ENCODE measurements at regions not wholly inside any gene's neighbourhood (a gene's known extent, or its start where the extent isn't known, plus 50 kb on each side); places are given as distances from the start of the nearest gene placed in this dataset.

GRCh38 chr13:105497597-105497996 is 1037.9 kb downstream of the EFNB2 start:
- TF ChIP-seq POLR2A (IDR thresholded peaks at IDR 0.05; ENCODE audit: low read depth, low read length), result no peak
- no peak for TF ChIP-seq POLR2AphosphoS5 (IDR thresholded peaks at IDR 0.05; ENCODE audit: low read depth, low read length)
- TF ChIP-seq POU2F2 (IDR thresholded peaks at IDR 0.05; ENCODE audit: low read depth, low read length), result no peak
- TF ChIP-seq SPI1 (IDR thresholded peaks at IDR 0.05; ENCODE audit: low read depth, low read length), result no peak
- no peak for TF ChIP-seq PAX5 (IDR thresholded peaks at IDR 0.05; ENCODE audit: insufficient read depth, low read length, severe bottlenecking)

All from GM12891 (cell line).